Endodermal cell (in vitro differentiated cells): ENCODE measurements at regions not wholly inside any gene's neighbourhood (a gene's known extent, or its start where the extent isn't known, plus 50 kb on each side); places are given as distances from the start of the nearest gene placed in this dataset.

Experiments used
- DNase-seq: peaks from one replicate; pipeline ENCODE4 v3.0.0-alpha.2; 2017
- H3K27ac ChIP-seq: 2 replicates; pipeline ENCODE4 v1.5.1; 2013; ENCODE audit warnings: mild to moderate bottlenecking, low read depth, low read length, moderate library complexity
- H3K27me3 ChIP-seq: 2 replicates; pipeline ENCODE4 v1.6.1; 2013; ENCODE audit warnings: mild to moderate bottlenecking, low read length, moderate library complexity; ENCODE audit not compliant: insufficient read depth, control insufficient read depth, poor library complexity, severe bottlenecking
- H3K36me3 ChIP-seq: 2 replicates; pipeline ENCODE4 v1.7.0; 2013; ENCODE audit warnings: mild to moderate bottlenecking, low read length, moderate library complexity; ENCODE audit not compliant: control insufficient read depth, insufficient read depth
- H3K4me1 ChIP-seq: one replicate; pipeline ENCODE4 v1.7.0; 2013; ENCODE audit warnings: low read length; ENCODE audit not compliant: control insufficient read depth, insufficient read depth
- H3K4me3 ChIP-seq: 2 replicates; pipeline ENCODE4 v1.5.1; 2013; ENCODE audit warnings: mild to moderate bottlenecking, low read length, moderate library complexity
- H3K9ac ChIP-seq: 2 replicates; pipeline ENCODE4 v1.6.1; 2013; ENCODE audit warnings: mild to moderate bottlenecking, low read length, moderate library complexity; ENCODE audit not compliant: poor library complexity, severe bottlenecking; ENCODE audit errors: extremely low read depth
- H3K9me3 ChIP-seq: 2 replicates; pipeline ENCODE4 v1.6.1; 2013; ENCODE audit warnings: mild to moderate bottlenecking, low read length, moderate library complexity; ENCODE audit not compliant: control insufficient read depth
- H3K27ac Mint-ChIP-seq: 2 replicates; pipeline ENCODE4 v1.8.0; 2020; ENCODE audit warnings: mixed read lengths
- H3K27me3 Mint-ChIP-seq: 2 replicates; pipeline ENCODE4 v1.8.0; 2021; ENCODE audit warnings: mild to moderate bottlenecking, mixed read lengths; ENCODE audit not compliant: insufficient read depth
- H3K36me3 Mint-ChIP-seq: 2 replicates; pipeline ENCODE4 v1.8.0; 2020; ENCODE audit warnings: low read depth, mixed read lengths
- H3K4me1 Mint-ChIP-seq: 2 replicates; pipeline ENCODE4 v1.8.0; 2020; ENCODE audit warnings: mixed read lengths
- H3K4me3 Mint-ChIP-seq: 2 replicates; pipeline ENCODE4 v1.8.0; 2020; ENCODE audit warnings: mild to moderate bottlenecking, moderate library complexity, mixed read lengths
- H3K9me3 Mint-ChIP-seq: 2 replicates; pipeline ENCODE4 v1.8.0; 2020; ENCODE audit warnings: mild to moderate bottlenecking, mixed read lengths
- WGBS, 2 experiments: methylation state at CpG; one replicate each; pipeline versions ENCODE4 v1.1.5 to v1.1.7; 2013; ENCODE audit warnings: missing lambda C conversion rate in 2 of 2, mixed read lengths in 1 of 2; ENCODE audit not compliant: insufficient coverage in 1 of 2, insufficient read length in 1 of 2; 5-methylcytosine and 5-hydroxymethylcytosine counted together
- TF ChIP-seq, protein P1 (sequence below): fragments of 200-600 bp; sonication (generic); conservative IDR thresholded peaks from 2 replicates; pipeline ENCODE4 v1.5.0; 2021; ENCODE audit warnings: antibody characterized with exemption, mild to moderate bottlenecking

DNA sequence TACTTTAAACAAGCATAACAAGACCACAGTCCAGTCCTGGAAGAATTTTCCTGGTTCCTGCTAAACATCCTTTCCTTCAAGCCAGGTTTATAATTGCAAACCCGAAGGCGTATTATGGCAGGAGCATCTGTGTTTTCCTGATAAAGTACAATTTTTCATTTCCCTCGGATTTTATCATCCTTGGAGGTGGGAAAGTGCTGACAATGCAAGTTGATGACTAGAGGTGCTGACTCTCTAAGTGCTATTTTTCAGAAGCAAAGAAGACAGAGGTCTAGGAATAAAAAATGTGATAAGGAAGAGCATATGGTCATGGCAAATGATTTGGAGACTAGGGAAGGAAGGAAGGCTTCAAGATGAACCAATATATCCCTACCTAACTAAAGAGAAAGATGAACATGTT lies 703.2 kb upstream of the LRRN3 start:
- DNase-seq, result no peak
- TF ChIP-seq, protein P1, sequence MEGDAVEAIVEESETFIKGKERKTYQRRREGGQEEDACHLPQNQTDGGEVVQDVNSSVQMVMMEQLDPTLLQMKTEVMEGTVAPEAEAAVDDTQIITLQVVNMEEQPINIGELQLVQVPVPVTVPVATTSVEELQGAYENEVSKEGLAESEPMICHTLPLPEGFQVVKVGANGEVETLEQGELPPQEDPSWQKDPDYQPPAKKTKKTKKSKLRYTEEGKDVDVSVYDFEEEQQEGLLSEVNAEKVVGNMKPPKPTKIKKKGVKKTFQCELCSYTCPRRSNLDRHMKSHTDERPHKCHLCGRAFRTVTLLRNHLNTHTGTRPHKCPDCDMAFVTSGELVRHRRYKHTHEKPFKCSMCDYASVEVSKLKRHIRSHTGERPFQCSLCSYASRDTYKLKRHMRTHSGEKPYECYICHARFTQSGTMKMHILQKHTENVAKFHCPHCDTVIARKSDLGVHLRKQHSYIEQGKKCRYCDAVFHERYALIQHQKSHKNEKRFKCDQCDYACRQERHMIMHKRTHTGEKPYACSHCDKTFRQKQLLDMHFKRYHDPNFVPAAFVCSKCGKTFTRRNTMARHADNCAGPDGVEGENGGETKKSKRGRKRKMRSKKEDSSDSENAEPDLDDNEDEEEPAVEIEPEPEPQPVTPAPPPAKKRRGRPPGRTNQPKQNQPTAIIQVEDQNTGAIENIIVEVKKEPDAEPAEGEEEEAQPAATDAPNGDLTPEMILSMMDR, result no peak
- no peak overlapping the region for H3K4me3 Mint-ChIP-seq
- H3K4me1 Mint-ChIP-seq, result peaks cover 23% of the 10 kb centered on the region
- 94 to 100% methylated on average over 1 to 3 of the region's 3 CpGs for WGBS, 2 experiments
- peaks cover 4% of the 10 kb centered on the region for H3K4me1 ChIP-seq
- H3K9me3 ChIP-seq, result no peaks in the 10 kb centered on the region
- peak overlapping the region; percentile 94 for H3K27ac ChIP-seq
- no peaks in the 10 kb centered on the region for H3K36me3 ChIP-seq
- no peak overlapping the region for H3K27ac Mint-ChIP-seq
- H3K4me3 ChIP-seq, result no peak overlapping the region
- no peaks in the 10 kb centered on the region for H3K27me3 ChIP-seq
- peaks cover 2% of the 10 kb centered on the region for H3K9me3 Mint-ChIP-seq
- no peak overlapping the region for H3K9ac ChIP-seq
- H3K27me3 Mint-ChIP-seq, result no peaks in the 10 kb centered on the region
- no peaks in the 10 kb centered on the region for H3K36me3 Mint-ChIP-seq

GRCh38 chr7:110388457-110388856 lies 702.5 kb upstream of the LRRN3 start:
- no peaks in the 10 kb centered on the region for H3K36me3 ChIP-seq
- H3K4me3 Mint-ChIP-seq, result no peak overlapping the region
- no peak overlapping the region for H3K9ac ChIP-seq
- peaks cover 23% of the 10 kb centered on the region for H3K4me1 Mint-ChIP-seq
- H3K27me3 Mint-ChIP-seq, result no peaks in the 10 kb centered on the region
- no peak for DNase-seq
- H3K36me3 Mint-ChIP-seq, result no peaks in the 10 kb centered on the region
- no peaks in the 10 kb centered on the region for H3K27me3 ChIP-seq
- TF ChIP-seq, protein P1, result no peak
- peak overlapping the region; percentile 94 for H3K27ac ChIP-seq
- H3K4me3 ChIP-seq, result no peak overlapping the region
- H3K4me1 ChIP-seq, result peaks cover under 1% of the 10 kb centered on the region
- H3K27ac Mint-ChIP-seq, result peak overlapping the region; percentile 40
- WGBS, 2 experiments, result 87% methylated on average over 1 of the region's 1 CpG; no CpG with 5 or more reads in 1 of the 2 experiments
- H3K9me3 ChIP-seq, result no peaks in the 10 kb centered on the region
- H3K9me3 Mint-ChIP-seq, result no peaks in the 10 kb centered on the region

DNA sequence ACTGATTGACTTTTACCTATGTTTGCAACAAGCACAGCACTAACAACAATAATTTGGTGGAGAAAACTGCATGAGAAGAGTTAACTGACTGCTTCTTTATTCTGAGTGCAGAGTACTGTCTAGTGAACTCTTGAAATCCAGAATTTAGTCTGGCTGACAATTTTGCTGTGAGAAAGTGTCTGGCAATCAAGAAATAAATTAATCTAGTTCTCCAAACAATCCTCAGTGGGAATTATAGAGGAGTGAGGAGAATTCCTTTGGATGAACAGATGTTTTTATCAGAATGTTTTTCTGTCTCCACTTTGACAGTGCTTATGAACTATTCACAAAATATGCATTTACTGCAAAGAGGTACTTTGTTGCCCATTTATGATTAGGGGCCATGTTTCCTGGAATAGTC lies 694.9 kb upstream of the LRRN3 start:
- H3K9ac ChIP-seq, result no peak overlapping the region
- TF ChIP-seq, protein P1, result no peak
- H3K4me3 ChIP-seq, result no peak overlapping the region
- no peaks in the 10 kb centered on the region for H3K27me3 ChIP-seq
- DNase-seq, result no peak
- H3K4me1 Mint-ChIP-seq, result peaks cover 18% of the 10 kb centered on the region
- H3K9me3 Mint-ChIP-seq, result no peaks in the 10 kb centered on the region
- H3K27me3 Mint-ChIP-seq, result no peaks in the 10 kb centered on the region
- no peaks in the 10 kb centered on the region for H3K36me3 Mint-ChIP-seq
- no peak overlapping the region for H3K27ac Mint-ChIP-seq
- no peak overlapping the region for H3K27ac ChIP-seq
- no peaks in the 10 kb centered on the region for H3K36me3 ChIP-seq
- no peaks in the 10 kb centered on the region for H3K9me3 ChIP-seq
- H3K4me3 Mint-ChIP-seq, result no peak overlapping the region
- peaks cover 5% of the 10 kb centered on the region for H3K4me1 ChIP-seq
